ENCODE measurements at regions not wholly inside any gene's neighbourhood (a gene's known extent, or its start where the extent isn't known, plus 50 kb on each side); places are given as distances from the start of the nearest gene placed in this dataset.

DNA sequence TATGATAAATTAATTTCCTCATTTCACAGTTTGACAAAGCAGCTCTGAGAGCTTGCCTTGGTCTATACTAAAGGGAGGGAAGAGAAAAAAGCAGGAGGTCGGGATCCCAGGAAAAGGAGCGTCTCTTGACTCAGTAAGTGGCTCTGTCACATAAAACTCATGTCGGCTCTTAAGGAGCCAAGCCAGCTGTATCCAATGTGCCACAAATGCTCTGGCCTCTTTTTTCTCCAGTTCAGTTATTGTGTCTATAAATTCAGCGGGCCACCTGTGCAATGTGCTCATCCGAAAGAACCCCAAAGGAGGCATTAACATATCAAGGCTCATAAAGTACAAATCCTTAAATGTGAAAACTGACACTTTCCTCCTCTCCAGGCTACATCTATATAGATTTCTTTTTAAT lies 337.7 kb upstream of the FAM241A start:
- H2BK5ac ChIP-seq (ENCODE audit: low read depth, low read length, poor library complexity, severe bottlenecking) = no peak overlapping the region
- DNase-seq (no peak), ATAC-seq (ENCODE audit: low read depth) (no peak)
- no peak overlapping the region for H3K14ac ChIP-seq (replicated peaks; ENCODE audit: low read depth, low read length)
- in situ Hi-C loops (cut with MboI; ENCODE audit: low sequenced_read_pairs) (no loop called here), intact Hi-C loops (cut with micrococcal nuclease) (no loop called here), dilution Hi-C loops (cut with HindIII; ENCODE audit: low sequenced_read_pairs, unreplicated experiment) (no loop called here)
- no peak overlapping the region for H3K56ac ChIP-seq (ENCODE audit: extremely low read depth, insufficient read depth, low read length)
- CTCF ChIA-PET = no interaction called here
- no peaks in the 10 kb centered on the region for H3K9me1 ChIP-seq (ENCODE audit: insufficient read depth, low read length)
- H4K20me1 ChIP-seq (ENCODE audit: insufficient read depth, low read length) = no peaks in the 10 kb centered on the region
- no peak overlapping the region for H2BK15ac ChIP-seq (ENCODE audit: low read depth, low read length)
- H3K36me3 ChIP-seq (ENCODE audit: control insufficient read depth, insufficient read depth, low read length) = no peaks in the 10 kb centered on the region
- H3K23ac ChIP-seq (ENCODE audit: low read depth, low read length) = no peak overlapping the region
- no peak overlapping the region for H4K5ac ChIP-seq (ENCODE audit: low read depth, low read length)
- H2AFZ ChIP-seq (replicated peaks; ENCODE audit: low read length, poor library complexity) = no peak overlapping the region
- no peak for TF ChIP-seq CHD1 (IDR thresholded peaks at IDR 0.05; ENCODE audit: low read depth, low read length)
- no peak for TF ChIP-seq RAD21 (IDR thresholded peaks at IDR 0.05; ENCODE audit: low read length)
- no peak for TF ChIP-seq RFX5 (IDR thresholded peaks at IDR 0.05; ENCODE audit: low read depth, low read length)
- no peak for TF ChIP-seq POLR2A (IDR thresholded peaks at IDR 0.05; ENCODE audit: low read depth, low read length)
- TF ChIP-seq, protein P1, sequence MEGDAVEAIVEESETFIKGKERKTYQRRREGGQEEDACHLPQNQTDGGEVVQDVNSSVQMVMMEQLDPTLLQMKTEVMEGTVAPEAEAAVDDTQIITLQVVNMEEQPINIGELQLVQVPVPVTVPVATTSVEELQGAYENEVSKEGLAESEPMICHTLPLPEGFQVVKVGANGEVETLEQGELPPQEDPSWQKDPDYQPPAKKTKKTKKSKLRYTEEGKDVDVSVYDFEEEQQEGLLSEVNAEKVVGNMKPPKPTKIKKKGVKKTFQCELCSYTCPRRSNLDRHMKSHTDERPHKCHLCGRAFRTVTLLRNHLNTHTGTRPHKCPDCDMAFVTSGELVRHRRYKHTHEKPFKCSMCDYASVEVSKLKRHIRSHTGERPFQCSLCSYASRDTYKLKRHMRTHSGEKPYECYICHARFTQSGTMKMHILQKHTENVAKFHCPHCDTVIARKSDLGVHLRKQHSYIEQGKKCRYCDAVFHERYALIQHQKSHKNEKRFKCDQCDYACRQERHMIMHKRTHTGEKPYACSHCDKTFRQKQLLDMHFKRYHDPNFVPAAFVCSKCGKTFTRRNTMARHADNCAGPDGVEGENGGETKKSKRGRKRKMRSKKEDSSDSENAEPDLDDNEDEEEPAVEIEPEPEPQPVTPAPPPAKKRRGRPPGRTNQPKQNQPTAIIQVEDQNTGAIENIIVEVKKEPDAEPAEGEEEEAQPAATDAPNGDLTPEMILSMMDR (conservative IDR thresholded peaks at IDR 0.05; ENCODE audit: low read depth, low read length) = no peak
- TF ChIP-seq, protein P2, sequence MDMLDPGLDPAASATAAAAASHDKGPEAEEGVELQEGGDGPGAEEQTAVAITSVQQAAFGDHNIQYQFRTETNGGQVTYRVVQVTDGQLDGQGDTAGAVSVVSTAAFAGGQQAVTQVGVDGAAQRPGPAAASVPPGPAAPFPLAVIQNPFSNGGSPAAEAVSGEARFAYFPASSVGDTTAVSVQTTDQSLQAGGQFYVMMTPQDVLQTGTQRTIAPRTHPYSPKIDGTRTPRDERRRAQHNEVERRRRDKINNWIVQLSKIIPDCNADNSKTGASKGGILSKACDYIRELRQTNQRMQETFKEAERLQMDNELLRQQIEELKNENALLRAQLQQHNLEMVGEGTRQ (IDR thresholded peaks at IDR 0.05; ENCODE audit: low read depth, low read length) = no peak
- TF ChIP-seq MAZ (IDR thresholded peaks at IDR 0.05; ENCODE audit: borderline replicate concordance, low read depth, low read length) = no peak
- no peak for TF ChIP-seq MAFK (IDR thresholded peaks at IDR 0.05; ENCODE audit: low read depth, low read length)
- TF ChIP-seq, protein P3, sequence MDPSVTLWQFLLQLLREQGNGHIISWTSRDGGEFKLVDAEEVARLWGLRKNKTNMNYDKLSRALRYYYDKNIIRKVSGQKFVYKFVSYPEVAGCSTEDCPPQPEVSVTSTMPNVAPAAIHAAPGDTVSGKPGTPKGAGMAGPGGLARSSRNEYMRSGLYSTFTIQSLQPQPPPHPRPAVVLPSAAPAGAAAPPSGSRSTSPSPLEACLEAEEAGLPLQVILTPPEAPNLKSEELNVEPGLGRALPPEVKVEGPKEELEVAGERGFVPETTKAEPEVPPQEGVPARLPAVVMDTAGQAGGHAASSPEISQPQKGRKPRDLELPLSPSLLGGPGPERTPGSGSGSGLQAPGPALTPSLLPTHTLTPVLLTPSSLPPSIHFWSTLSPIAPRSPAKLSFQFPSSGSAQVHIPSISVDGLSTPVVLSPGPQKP (IDR thresholded peaks at IDR 0.05; ENCODE audit: borderline replicate concordance, low read depth, low read length) = no peak
- TF ChIP-seq CEBPB (IDR thresholded peaks at IDR 0.05; ENCODE audit: low read depth, low read length) = no peak
- TF ChIP-seq NFE2L2 (IDR thresholded peaks at IDR 0.05; ENCODE audit: low read depth, low read length) = no peak
- no peak for TF ChIP-seq SMC3 (IDR thresholded peaks at IDR 0.05; ENCODE audit: low read depth, low read length)
- no peak for TF ChIP-seq BHLHE40 (IDR thresholded peaks at IDR 0.05; ENCODE audit: low read depth, low read length)
- TF ChIP-seq MXI1 (IDR thresholded peaks at IDR 0.05; ENCODE audit: borderline replicate concordance, low read depth, low read length) = no peak
- no peak for TF ChIP-seq RCOR1 (IDR thresholded peaks at IDR 0.05; ENCODE audit: insufficient replicate concordance, low read length)
- TF ChIP-seq FOS (IDR thresholded peaks at IDR 0.05; ENCODE audit: low read depth, low read length) = no peak
- POLR2A ChIA-PET (ENCODE audit: unreplicated experiment) = no interaction called here
- H2BK120ac ChIP-seq (ENCODE audit: low read depth, low read length) = no peak overlapping the region
- H3K4ac ChIP-seq (ENCODE audit: low read depth, low read length) = no peak overlapping the region
- H3K9ac ChIP-seq (ENCODE audit: low read depth, low read length) = no peak overlapping the region
- no peak overlapping the region for H3K27ac ChIP-seq (ENCODE audit: insufficient read depth, low read length)
- no TSS peak for BruUV-seq (replicated peaks)
- H3K4me1 ChIP-seq (ENCODE audit: control insufficient read depth, insufficient read depth, low read length) = no peaks in the 10 kb centered on the region
- H3K9me3 ChIP-seq (ENCODE audit: control insufficient read depth, insufficient read depth, low read length) = no peaks in the 10 kb centered on the region
- H4K91ac ChIP-seq (ENCODE audit: insufficient read depth, low read depth, low read length) = no peak overlapping the region
- no peak overlapping the region for H4K8ac ChIP-seq (ENCODE audit: low read depth in 2 of 2, low read length in 2 of 2)
- no peak overlapping the region for H3K4me2 ChIP-seq (ENCODE audit: low read depth, low read length)
- no peaks in the 10 kb centered on the region for H3K79me1 ChIP-seq (ENCODE audit: low read depth in 1 of 2, low read length in 2 of 2)
- H3K4me3 ChIP-seq (ENCODE audit: insufficient read depth, low read depth, low read length) = no peak overlapping the region
- H2BK20ac ChIP-seq (ENCODE audit: low read depth, low read length) = no peak overlapping the region
- WGBS, 2 experiments (ENCODE audit: extremely low coverage in 2 of 2, insufficient read length in 1 of 2) = 0% methylated on average over 1 of the region's 5 CpGs; no CpG with 5 or more reads in 1 of the 2 experiments
- H2AK5ac ChIP-seq (ENCODE audit: low read depth, low read length) = no peak overlapping the region
- no peak overlapping the region for H3K18ac ChIP-seq (ENCODE audit: low read depth, low read length)
- no peaks in the 10 kb centered on the region; the same call in 1 of the 2 replicates for H3K27me3 ChIP-seq (ENCODE audit: control insufficient read depth, insufficient read depth, low read length)
- H2AK9ac ChIP-seq (replicated peaks; ENCODE audit: low read depth, low read length, poor library complexity) = no peak overlapping the region

Measured in IMR-90 (cell line).